ENCODE measurements at regions not wholly inside any gene's neighbourhood (a gene's known extent, or its start where the extent isn't known, plus 50 kb on each side); places are given as distances from the start of the nearest gene placed in this dataset.

- no peaks in the 10 kb centered on the region for H3K36me3 Mint-ChIP-seq (ENCODE audit: low read depth)
- H3K27ac Mint-ChIP-seq (ENCODE audit: unreplicated experiment) = no peak overlapping the region
- no peak for DNase-seq (ENCODE audit: low spot score)
- H3K27me3 Mint-ChIP-seq (ENCODE audit: low read depth) = peaks cover 4% of the 10 kb centered on the region
- no peaks in the 10 kb centered on the region for H3K4me1 Mint-ChIP-seq (ENCODE audit: low read depth)
- H3K9me3 Mint-ChIP-seq (ENCODE audit: low read depth) = no peaks in the 10 kb centered on the region
- no peak overlapping the region for H3K4me3 Mint-ChIP-seq (ENCODE audit: unreplicated experiment)
- no peak for TF ChIP-seq CTCF (IDR thresholded peaks at IDR 0.05)
Observed at GRCh38 chr1:187920976-187921375, 1092.2 kb downstream of the PLA2G4A start.

GRCh38 chr1:187921426-187921825 lies 1092.7 kb downstream of the PLA2G4A start:
- no peak overlapping the region for H3K4me3 Mint-ChIP-seq (ENCODE audit: unreplicated experiment)
- H3K36me3 Mint-ChIP-seq (ENCODE audit: low read depth) = no peaks in the 10 kb centered on the region
- H3K4me1 Mint-ChIP-seq (ENCODE audit: low read depth) = no peaks in the 10 kb centered on the region
- peaks cover 4% of the 10 kb centered on the region for H3K27me3 Mint-ChIP-seq (ENCODE audit: low read depth)
- H3K9me3 Mint-ChIP-seq (ENCODE audit: low read depth) = no peaks in the 10 kb centered on the region
- H3K27ac Mint-ChIP-seq (ENCODE audit: unreplicated experiment) = no peak overlapping the region
- no peak for TF ChIP-seq CTCF (IDR thresholded peaks at IDR 0.05)
- no peak for DNase-seq (ENCODE audit: low spot score)

GRCh38 chr1:187922255-187922654 lies 1093.5 kb downstream of the PLA2G4A start:
- H3K9me3 Mint-ChIP-seq (ENCODE audit: low read depth) = no peaks in the 10 kb centered on the region
- no peak overlapping the region for H3K4me3 Mint-ChIP-seq (ENCODE audit: unreplicated experiment)
- no peak for TF ChIP-seq CTCF (IDR thresholded peaks at IDR 0.05)
- no peaks in the 10 kb centered on the region for H3K36me3 Mint-ChIP-seq (ENCODE audit: low read depth)
- peaks cover 4% of the 10 kb centered on the region for H3K27me3 Mint-ChIP-seq (ENCODE audit: low read depth)
- no peaks in the 10 kb centered on the region for H3K4me1 Mint-ChIP-seq (ENCODE audit: low read depth)
- no peak overlapping the region for H3K27ac Mint-ChIP-seq (ENCODE audit: unreplicated experiment)
- no peak for DNase-seq (ENCODE audit: low spot score)

GRCh38 chr1:187924252-187924651 lies 1095.5 kb downstream of the PLA2G4A start:
- Mint-ChIP-seq H3K27me3 (ENCODE audit: low read depth) (peaks cover 9% of the 10 kb centered on the region), H3K36me3 (ENCODE audit: low read depth) (no peaks in the 10 kb centered on the region), H3K27ac (ENCODE audit: unreplicated experiment) (no peak overlapping the region), H3K9me3 (ENCODE audit: low read depth) (no peaks in the 10 kb centered on the region), H3K4me3 (ENCODE audit: unreplicated experiment) (no peak overlapping the region), H3K4me1 (ENCODE audit: low read depth) (peaks cover 3% of the 10 kb centered on the region)
- DNase-seq (ENCODE audit: low spot score) = no peak
- no peak for TF ChIP-seq CTCF (IDR thresholded peaks at IDR 0.05)

- Mint-ChIP-seq H3K9me3 (ENCODE audit: low read depth) (no peaks in the 10 kb centered on the region), H3K27me3 (ENCODE audit: low read depth) (peaks cover 6% of the 10 kb centered on the region), H3K27ac (ENCODE audit: unreplicated experiment) (no peak overlapping the region), H3K4me1 (ENCODE audit: low read depth) (peaks cover 3% of the 10 kb centered on the region), H3K4me3 (ENCODE audit: unreplicated experiment) (no peak overlapping the region), H3K36me3 (ENCODE audit: low read depth) (no peaks in the 10 kb centered on the region)
- peak; percentile 82 for TF ChIP-seq CTCF (IDR thresholded peaks at IDR 0.05)
- DNase-seq (ENCODE audit: low spot score) = no peak
Observed at GRCh38 chr1:187928288-187928687, 1099.5 kb downstream of the PLA2G4A start.

All from chondrocyte (in vitro differentiated cells).